ENCODE measurements at regions not wholly inside any gene's neighbourhood (a gene's known extent, or its start where the extent isn't known, plus 50 kb on each side); places are given as distances from the start of the nearest gene placed in this dataset.

GRCh38 chr11:56911312-56911711 is 77.4 kb upstream of the OR5AK2 start:
- TF ChIP-seq EZH2 (IDR thresholded peaks at IDR 0.05; ENCODE audit: low read depth) (no peak), CTCF (conservative IDR thresholded peaks at IDR 0.05) (no peak)
